ENCODE measurements at regions not wholly inside any gene's neighbourhood (a gene's known extent, or its start where the extent isn't known, plus 50 kb on each side); places are given as distances from the start of the nearest gene placed in this dataset.

- H3K27ac ChIP-seq, result peak overlapping the region in 3 of 10 donors; percentile 0 to 48 (median 41)
- WGBS, 2 donors, result 45 to 85% methylated on average over 2 of the region's 2 CpGs
- H3K9me3 ChIP-seq, result peaks cover 0 to 8% (median 0%) of the 10 kb centered on the region in 11 donors
- ATAC-seq, result no peak
- intact Hi-C loops (cut with DNase I), result loop anchor here in 1 of 10 donors (10.0 kb wide), 1 partner anchor 81 kb away; no protein-coding TSS in a partner anchor
- DNase-seq, result no peak
- H3K36me3 ChIP-seq, result no peaks in the 10 kb centered on the region
- H3K4me3 ChIP-seq, result no peak overlapping the region
- no peaks in the 10 kb centered on the region for H3K27me3 ChIP-seq
- H3K4me1 ChIP-seq, result peaks cover 0 to 13% (median 0%) of the 10 kb centered on the region in 9 donors
- TF ChIP-seq CTCF (IDR thresholded peaks at IDR 0.05), result no peak
These were observed 158.5 kb downstream of the C7orf25 start for GRCh38 chr7:42753367-42753766.

- TF ChIP-seq CTCF (IDR thresholded peaks at IDR 0.05), result no peak
- H3K36me3 ChIP-seq, result no peaks in the 10 kb centered on the region
- 59 to 81% methylated on average over 4 of the region's 4 CpGs for WGBS, 2 donors
- no peak for DNase-seq
- no peak for ATAC-seq
- H3K4me3 ChIP-seq, result no peak overlapping the region
- H3K27ac ChIP-seq, result no peak overlapping the region
- intact Hi-C loops (cut with DNase I), result loop anchor here in 1 of 10 donors (10.0 kb wide), 1 partner anchor 85 kb away; no protein-coding TSS in a partner anchor
- H3K4me1 ChIP-seq, result peaks cover 0 to 13% (median 0%) of the 10 kb centered on the region in 9 donors
- no peaks in the 10 kb centered on the region for H3K27me3 ChIP-seq
- peaks cover 0 to 8% (median 0%) of the 10 kb centered on the region in 11 donors for H3K9me3 ChIP-seq
These were observed 161.7 kb downstream of the C7orf25 start for GRCh38 chr7:42750172-42750571.

- DNase-seq (no peak), ATAC-seq (no peak)
- Histone ChIP-seq H3K36me3 (no peaks in the 10 kb centered on the region), H3K27ac (no peak overlapping the region), H3K9me3 (peaks cover 0 to 8% (median 0%) of the 10 kb centered on the region in 11 donors), H3K4me1 (peaks cover 0 to 10% (median 0%) of the 10 kb centered on the region in 9 donors), H3K27me3 (no peaks in the 10 kb centered on the region), H3K4me3 (no peak overlapping the region)
- WGBS, 2 donors, result 72 to 80% methylated on average over 2 of the region's 2 CpGs
- no peak for TF ChIP-seq CTCF (IDR thresholded peaks at IDR 0.05)
- intact Hi-C loops (cut with DNase I), result no loop called here
These were observed 164.8 kb downstream of the C7orf25 start for GRCh38 chr7:42747044-42747443.

- no peak for DNase-seq
- Histone ChIP-seq H3K27me3 (no peaks in the 10 kb centered on the region), H3K9me3 (peaks cover 0 to 8% (median 0%) of the 10 kb centered on the region in 11 donors), H3K36me3 (no peaks in the 10 kb centered on the region), H3K4me1 (peaks cover 0 to 10% (median 0%) of the 10 kb centered on the region in 9 donors), H3K27ac (peak overlapping the region in 1 of 10 donors; percentile 1), H3K4me3 (no peak overlapping the region)
- intact Hi-C loops (cut with DNase I), result no loop called here
- WGBS, 2 donors, result 29 to 35% methylated on average over 2 of the region's 2 CpGs
- no peak for TF ChIP-seq CTCF (IDR thresholded peaks at IDR 0.05)
- ATAC-seq, result no peak
These were observed 165.7 kb downstream of the C7orf25 start for GRCh38 chr7:42746214-42746613.

Measured in heart right ventricle (tissue), 16 donors.